Activated CD4-positive, alpha-beta T cell treated with anti-CD3 and anti-CD28 coated beads, Interleukin-2, Interleukin-6, amounts not matched to agents 100 ng/mL and 50 ng/mL, durations not matched to agents 16 hours and 8 hours (primary cell): ENCODE measurements at regions not wholly inside any gene's neighbourhood (a gene's known extent, or its start where the extent isn't known, plus 50 kb on each side); places are given as distances from the start of the nearest gene placed in this dataset.
"Not testable (repeated sequence)": the region's sequence is repeated elsewhere in the genome, so short reads cannot be mapped to it uniquely, and the experiment has no call there.

Experiments used
- DNase-seq: peaks from one replicate; pipeline ENCODE4 v3.0.0-alpha.2; 2020

- DNase-seq = no peak
Observed at GRCh38 chr7:57198801-57199200, 66.6 kb upstream of the ZNF479 start.

GRCh38 chr7:57199252-57199651 is 67.0 kb upstream of the ZNF479 start:
- DNase-seq = no peak

GRCh38 chr7:57201021-57201894 is 69.0 kb upstream of the ZNF479 start:
- no peak for DNase-seq

- DNase-seq = no peak
Observed at GRCh38 chr7:57201895-57202210, 69.6 kb upstream of the ZNF479 start.

GRCh38 chr7:57202274-57202673 is 70.0 kb upstream of the ZNF479 start:
- DNase-seq = no peak

GRCh38 chr7:57203161-57203791 is 71.0 kb upstream of the ZNF479 start:
- DNase-seq = no peak

- not testable (repeated sequence) for DNase-seq
Observed at GRCh38 chr7:57203858-57204257, 71.6 kb upstream of the ZNF479 start.

GRCh38 chr7:57204411-57204811 is 72.2 kb upstream of the ZNF479 start:
- no peak for DNase-seq

- no peak for DNase-seq
Observed at GRCh38 chr7:57205000-57205399, 72.8 kb upstream of the ZNF479 start.

- DNase-seq = no peak
Observed at GRCh38 chr7:57207836-57208235, 75.6 kb upstream of the ZNF479 start.

- no peak for DNase-seq
Observed at GRCh38 chr7:57210212-57210611, 78.0 kb upstream of the ZNF479 start.

GRCh38 chr7:57210871-57211270 is 78.6 kb upstream of the ZNF479 start:
- DNase-seq = no peak

GRCh38 chr7:57211428-57212100 is 79.3 kb upstream of the ZNF479 start:
- DNase-seq = no peak

GRCh38 chr7:57215423-57215822 is 83.2 kb upstream of the ZNF479 start:
- DNase-seq = no peak

- DNase-seq = no peak
Observed at GRCh38 chr7:57216340-57216739, 84.1 kb upstream of the ZNF479 start.

GRCh38 chr7:57218196-57218716 is 86.0 kb upstream of the ZNF479 start:
- no peak for DNase-seq

- no peak for DNase-seq
Observed at GRCh38 chr7:57220746-57221145, 88.5 kb upstream of the ZNF479 start.

GRCh38 chr7:57225666-57226065 is 93.4 kb upstream of the ZNF479 start:
- no peak for DNase-seq

GRCh38 chr7:57241236-57241635 is 109.0 kb upstream of the ZNF479 start:
- not testable (repeated sequence) for DNase-seq

GRCh38 chr7:57243551-57243950 is 111.3 kb upstream of the ZNF479 start:
- DNase-seq = not testable (repeated sequence)

GRCh38 chr7:57244345-57244980 is 112.2 kb upstream of the ZNF479 start:
- DNase-seq = not testable (repeated sequence)

GRCh38 chr7:57245206-57245605 is 113.0 kb upstream of the ZNF479 start:
- no peak for DNase-seq

- DNase-seq = no peak
Observed at GRCh38 chr7:57250801-57251200, 118.6 kb upstream of the ZNF479 start.
